Ascending aorta (tissue), 2 donors: ENCODE measurements at regions not wholly inside any gene's neighbourhood (a gene's known extent, or its start where the extent isn't known, plus 50 kb on each side); places are given as distances from the start of the nearest gene placed in this dataset.
"Not testable (repeated sequence)": the region's sequence is repeated elsewhere in the genome, so short reads cannot be mapped to it uniquely, and the experiment has no call there.

Source experiments
- DNase-seq, 2 donors: peaks; one replicate each; pipeline ENCODE4 v3.0.0-alpha.2; 2019; ENCODE audit warnings: low spot score in 2 of 2
- H3K27ac ChIP-seq, 2 donors: fragments of 200-600 bp; sonication (generic); one replicate each; pipeline ENCODE4 v1.5.1; 2016 to 2017; ENCODE audit warnings: mild to moderate bottlenecking in 1 of 2
- H3K27me3 ChIP-seq: fragments of 200-600 bp; sonication (generic); one replicate; pipeline ENCODE4 v1.5.1; 2017
- H3K36me3 ChIP-seq, 2 donors: fragments of 200-600 bp; sonication (generic); one replicate each; pipeline ENCODE4 v1.5.1; 2016
- H3K4me1 ChIP-seq, 2 donors: fragments of 200-600 bp; sonication (generic); one replicate each; pipeline ENCODE4 v1.5.1; 2016 to 2017; ENCODE audit warnings: mild to moderate bottlenecking in 1 of 2
- H3K4me3 ChIP-seq, 2 donors: fragments of 200-600 bp; sonication (generic); one replicate each; pipeline ENCODE4 v1.5.1; 2016 to 2017; ENCODE audit warnings: mild to moderate bottlenecking in 1 of 2
- H3K9me3 ChIP-seq, 2 donors: fragments of 200-600 bp; sonication (generic); one replicate each; pipeline ENCODE4 v1.5.1; 2016
- CTCF ChIP-seq, 3 experiments: fragments of 200-600 bp in 2 of 3; fragments of 450-650 bp in 1 of 3; sonication (generic) in 2 of 3; IDR thresholded peaks; one replicate each; pipeline ENCODE4 v1.5.1; 2016 to 2019; ENCODE audit warnings: antibody characterized with exemption in 3 of 3, mild to moderate bottlenecking in 1 of 3, moderate library complexity in 1 of 3
- intact Hi-C: fragments of 100-400 bp; cut with DNase I; formaldehyde crosslinking; loops from one replicate; pipeline ENCODE4 v1.15.1; 2023

GRCh38 chr2:195534971-195535370 is 122.1 kb upstream of the SLC39A10 start:
- TF ChIP-seq CTCF (IDR thresholded peaks at IDR 0.05): no peak
- Histone ChIP-seq H3K36me3 (no peaks in the 10 kb centered on the region), H3K9me3 (no peaks in the 10 kb centered on the region), H3K27ac (peak overlapping the region; percentile 79 to 82), H3K27me3 (no peaks in the 10 kb centered on the region), H3K4me3 (no peak overlapping the region), H3K4me1 (peaks cover 7 to 21% of the 10 kb centered on the region in 2 donors)
- no peak for DNase-seq
- intact Hi-C loops: loop anchor here (5.0 kb wide), 2 partner anchors 42 to 532 kb away; partner anchors contain the start of gene DNAH7

- Histone ChIP-seq H3K9me3 (no peaks in the 10 kb centered on the region), H3K4me1 (peaks cover 7 to 21% of the 10 kb centered on the region in 2 donors), H3K36me3 (no peaks in the 10 kb centered on the region), H3K27ac (peak overlapping the region; percentile 79 to 82), H3K27me3 (no peaks in the 10 kb centered on the region), H3K4me3 (peak overlapping the region in 1 of 2 donors; percentile 17)
- no peak for TF ChIP-seq CTCF (IDR thresholded peaks at IDR 0.05)
- intact Hi-C loops: loop anchor here (1.0 to 5.0 kb wide), 3 partner anchors 43 to 533 kb away; partner anchors contain the start of genes DNAH7 and SLC39A10
- peak; percentile 59 to 92 for DNase-seq
Observed at GRCh38 chr2:195533771-195534642, 123.0 kb upstream of the SLC39A10 start.

GRCh38 chr2:195532628-195533271 is 124.3 kb upstream of the SLC39A10 start:
- Histone ChIP-seq H3K27ac (peak overlapping the region; percentile 79 to 82), H3K9me3 (no peaks in the 10 kb centered on the region), H3K4me1 (peaks cover 7 to 21% of the 10 kb centered on the region in 2 donors), H3K27me3 (no peaks in the 10 kb centered on the region), H3K36me3 (no peaks in the 10 kb centered on the region), H3K4me3 (peak overlapping the region in 1 of 2 donors; percentile 27)
- no peak for DNase-seq
- TF ChIP-seq CTCF (IDR thresholded peaks at IDR 0.05): no peak
- intact Hi-C loops: loop anchor here (1.0 to 5.0 kb wide), 3 partner anchors 45 to 535 kb away; partner anchors contain the start of genes DNAH7 and SLC39A10

GRCh38 chr2:195532255-195532627 is 124.8 kb upstream of the SLC39A10 start:
- DNase-seq: no peak
- Histone ChIP-seq H3K27me3 (no peaks in the 10 kb centered on the region), H3K9me3 (no peaks in the 10 kb centered on the region), H3K27ac (no peak overlapping the region), H3K4me1 (peaks cover 7 to 21% of the 10 kb centered on the region in 2 donors), H3K4me3 (no peak overlapping the region), H3K36me3 (no peaks in the 10 kb centered on the region)
- no peak for TF ChIP-seq CTCF (IDR thresholded peaks at IDR 0.05)
- intact Hi-C loops: loop anchor here (5.0 kb wide), 2 partner anchors 45 to 535 kb away; partner anchors contain the start of gene DNAH7

- H3K4me1 ChIP-seq: peaks cover 7 to 21% of the 10 kb centered on the region in 2 donors
- TF ChIP-seq CTCF (IDR thresholded peaks at IDR 0.05): no peak
- intact Hi-C loops: loop anchor here (5.0 kb wide), 2 partner anchors 46 to 536 kb away; partner anchors contain the start of gene DNAH7
- no peaks in the 10 kb centered on the region for H3K27me3 ChIP-seq
- H3K4me3 ChIP-seq: no peak overlapping the region
- no peaks in the 10 kb centered on the region for H3K9me3 ChIP-seq
- DNase-seq: no peak
- no peaks in the 10 kb centered on the region for H3K36me3 ChIP-seq
- no peak overlapping the region for H3K27ac ChIP-seq
Observed at GRCh38 chr2:195531754-195532153, 125.3 kb upstream of the SLC39A10 start.

- DNase-seq, H3K27ac ChIP-seq, intact Hi-C loops, H3K9me3 ChIP-seq, H3K36me3 ChIP-seq, H3K4me3 ChIP-seq, H3K27me3 ChIP-seq, H3K4me1 ChIP-seq: not testable (repeated sequence)
Observed at GRCh38 chr2:195523242-195523641, 133.8 kb upstream of the SLC39A10 start.
